Lower lobe of right lung (tissue), 2 donors: ENCODE measurements at regions not wholly inside any gene's neighbourhood (a gene's known extent, or its start where the extent isn't known, plus 50 kb on each side); places are given as distances from the start of the nearest gene placed in this dataset. TPM values are rescaled to one million over a fixed set of nuclear protein-coding genes. Genes with fewer than 3 reads are reported as not detected.

Experiments
- ATAC-seq, 2 donors: fragments of 200-7000 bp; cut with Tn5 transposase; one replicate each; pipeline ENCODE4 v1.9.1; 2020 to 2022; ENCODE audit warnings: mild to moderate bottlenecking in 2 of 2, moderate library complexity in 2 of 2
- DNase-seq: peaks from one replicate; pipeline ENCODE4 v3.0.0-alpha.2; 2020
- H3K27ac ChIP-seq: fragments of 200-600 bp; one replicate; pipeline ENCODE4 v1.8.0; 2022
- H3K27me3 ChIP-seq: fragments of 200-600 bp; one replicate; pipeline ENCODE4 v1.8.0; 2022; ENCODE audit warnings: low read depth
- H3K36me3 ChIP-seq: fragments of 200-600 bp; one replicate; pipeline ENCODE4 v1.8.0; 2022; ENCODE audit warnings: mild to moderate bottlenecking
- H3K4me1 ChIP-seq: fragments of 200-600 bp; one replicate; pipeline ENCODE4 v1.8.0; 2022
- H3K4me3 ChIP-seq: fragments of 200-600 bp; one replicate; pipeline ENCODE4 v1.8.0; 2022; ENCODE audit warnings: mild to moderate bottlenecking
- H3K9me3 ChIP-seq: fragments of 200-600 bp; one replicate; pipeline ENCODE4 v1.8.0; 2022
- CTCF ChIP-seq: fragments of 200-600 bp; IDR thresholded peaks from one replicate; pipeline ENCODE4 v1.8.0; 2022; ENCODE audit warnings: antibody characterized with exemption, mild to moderate bottlenecking
- intact Hi-C: fragments of 100-400 bp; cut with DNase I; formaldehyde crosslinking; loops from one replicate; pipeline ENCODE4 v1.11.0; 2022
- microRNA-seq: library from miRNA; unstranded; fragments of <30 nt; microRNA quantifications from one replicate; pipeline ENCODE4 v1.2.0, GENCODE V29; 2020; ENCODE audit warnings: borderline number of aligned reads
- donor health status: DM: no; HTN: yes; CAD: no; lungs with severe emphysema.

GRCh38 chr20:62591591-62591990, 50.7 kb upstream of the SLCO4A1 start:
- no peak overlapping the region for H3K27ac ChIP-seq

More at GRCh38 chr20:62591591-62591990, 50.7 kb upstream of the SLCO4A1 start:
- intact Hi-C loops = no loop called here
- peaks cover 10% of the 10 kb centered on the region for H3K4me1 ChIP-seq
- peaks cover 45% of the 10 kb centered on the region for H3K27me3 ChIP-seq
- TF ChIP-seq CTCF = no peak
- no peaks in the 10 kb centered on the region for H3K9me3 ChIP-seq
- H3K4me3 ChIP-seq = no peak overlapping the region
- no peak for DNase-seq
- no peak for ATAC-seq
- H3K36me3 ChIP-seq = no peaks in the 10 kb centered on the region

Small RNAs in the stretch of these regions (microRNA-seq; reads per million reads assigned to microRNA genes)
- gene MIR1-1 (2.5 reads per million), gene MIR133A2 (not detected)
